Astrocyte of the cerebellum (primary cell): ENCODE measurements at regions not wholly inside any gene's neighbourhood (a gene's known extent, or its start where the extent isn't known, plus 50 kb on each side); places are given as distances from the start of the nearest gene placed in this dataset.

Source experiments
- DNase-seq: peaks from one replicate; pipeline ENCODE4 v3.0.0-alpha.2; 2011; ENCODE audit warnings: low read depth
- H3K4me3 ChIP-seq: 2 replicates; pipeline ENCODE4 v1.5.1; 2011; ENCODE audit warnings: mild to moderate bottlenecking, low read depth, low read length, moderate library complexity
- in situ Hi-C: cut with HindIII; loops from 2 replicates; pipeline ENCODE4 v1.10.0; 2017; ENCODE audit warnings: low sequenced_read_pairs
- TF ChIP-seq, protein P1 (sequence below): IDR thresholded peaks from 2 replicates; pipeline ENCODE4 v1.5.1; 2012; ENCODE audit warnings: low read length, low read depth, moderate library complexity, mild to moderate bottlenecking; ENCODE audit errors: missing control alignments

- in situ Hi-C loops = no loop called here
- no peak for DNase-seq
These were observed 100.1 kb downstream of the SINHCAF start for GRCh38 chr12:31225656-31226535.

GRCh38 chr12:31226639-31227038 lies 99.3 kb downstream of the SINHCAF start:
- in situ Hi-C loops = no loop called here
- TF ChIP-seq, protein P1, sequence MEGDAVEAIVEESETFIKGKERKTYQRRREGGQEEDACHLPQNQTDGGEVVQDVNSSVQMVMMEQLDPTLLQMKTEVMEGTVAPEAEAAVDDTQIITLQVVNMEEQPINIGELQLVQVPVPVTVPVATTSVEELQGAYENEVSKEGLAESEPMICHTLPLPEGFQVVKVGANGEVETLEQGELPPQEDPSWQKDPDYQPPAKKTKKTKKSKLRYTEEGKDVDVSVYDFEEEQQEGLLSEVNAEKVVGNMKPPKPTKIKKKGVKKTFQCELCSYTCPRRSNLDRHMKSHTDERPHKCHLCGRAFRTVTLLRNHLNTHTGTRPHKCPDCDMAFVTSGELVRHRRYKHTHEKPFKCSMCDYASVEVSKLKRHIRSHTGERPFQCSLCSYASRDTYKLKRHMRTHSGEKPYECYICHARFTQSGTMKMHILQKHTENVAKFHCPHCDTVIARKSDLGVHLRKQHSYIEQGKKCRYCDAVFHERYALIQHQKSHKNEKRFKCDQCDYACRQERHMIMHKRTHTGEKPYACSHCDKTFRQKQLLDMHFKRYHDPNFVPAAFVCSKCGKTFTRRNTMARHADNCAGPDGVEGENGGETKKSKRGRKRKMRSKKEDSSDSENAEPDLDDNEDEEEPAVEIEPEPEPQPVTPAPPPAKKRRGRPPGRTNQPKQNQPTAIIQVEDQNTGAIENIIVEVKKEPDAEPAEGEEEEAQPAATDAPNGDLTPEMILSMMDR = no peak
- no peak overlapping the region for H3K4me3 ChIP-seq
- DNase-seq = no peak

More at GRCh38 chr12:31225656-31226535, 100.1 kb downstream of the SINHCAF start:
- TF ChIP-seq, protein P1 = no peak
- H3K4me3 ChIP-seq = no peak overlapping the region

DNA sequence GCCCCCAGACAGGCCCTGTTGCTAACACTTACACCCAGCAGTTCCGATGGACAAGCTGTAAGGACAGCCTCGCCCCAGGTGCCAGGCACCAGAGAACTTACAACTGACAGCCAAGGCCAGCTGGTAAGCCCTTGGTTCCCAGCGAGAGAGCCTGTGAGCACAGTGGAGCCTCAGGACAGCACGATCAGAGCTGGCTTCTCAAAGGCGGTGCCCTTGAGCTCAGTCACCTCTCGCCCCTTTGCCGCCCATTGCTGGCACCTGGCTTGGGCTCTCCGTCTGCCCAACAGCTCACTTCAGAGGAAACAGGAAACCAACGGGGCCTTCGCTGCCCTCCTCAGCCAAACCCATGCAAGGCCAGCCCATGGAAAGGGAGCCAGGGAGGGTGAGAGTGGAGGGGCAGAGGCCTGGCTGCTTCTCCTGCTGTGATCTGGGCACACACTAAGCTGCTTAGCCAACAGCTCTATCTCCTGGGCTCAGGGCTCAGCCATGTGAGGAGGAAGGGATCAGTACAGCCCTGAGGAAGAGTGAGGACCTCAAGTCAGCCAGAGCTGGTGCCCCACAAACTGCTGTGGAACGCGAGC lies 98.5 kb downstream of the SINHCAF start:
- DNase-seq = no peak
- in situ Hi-C loops = no loop called here

DNA sequence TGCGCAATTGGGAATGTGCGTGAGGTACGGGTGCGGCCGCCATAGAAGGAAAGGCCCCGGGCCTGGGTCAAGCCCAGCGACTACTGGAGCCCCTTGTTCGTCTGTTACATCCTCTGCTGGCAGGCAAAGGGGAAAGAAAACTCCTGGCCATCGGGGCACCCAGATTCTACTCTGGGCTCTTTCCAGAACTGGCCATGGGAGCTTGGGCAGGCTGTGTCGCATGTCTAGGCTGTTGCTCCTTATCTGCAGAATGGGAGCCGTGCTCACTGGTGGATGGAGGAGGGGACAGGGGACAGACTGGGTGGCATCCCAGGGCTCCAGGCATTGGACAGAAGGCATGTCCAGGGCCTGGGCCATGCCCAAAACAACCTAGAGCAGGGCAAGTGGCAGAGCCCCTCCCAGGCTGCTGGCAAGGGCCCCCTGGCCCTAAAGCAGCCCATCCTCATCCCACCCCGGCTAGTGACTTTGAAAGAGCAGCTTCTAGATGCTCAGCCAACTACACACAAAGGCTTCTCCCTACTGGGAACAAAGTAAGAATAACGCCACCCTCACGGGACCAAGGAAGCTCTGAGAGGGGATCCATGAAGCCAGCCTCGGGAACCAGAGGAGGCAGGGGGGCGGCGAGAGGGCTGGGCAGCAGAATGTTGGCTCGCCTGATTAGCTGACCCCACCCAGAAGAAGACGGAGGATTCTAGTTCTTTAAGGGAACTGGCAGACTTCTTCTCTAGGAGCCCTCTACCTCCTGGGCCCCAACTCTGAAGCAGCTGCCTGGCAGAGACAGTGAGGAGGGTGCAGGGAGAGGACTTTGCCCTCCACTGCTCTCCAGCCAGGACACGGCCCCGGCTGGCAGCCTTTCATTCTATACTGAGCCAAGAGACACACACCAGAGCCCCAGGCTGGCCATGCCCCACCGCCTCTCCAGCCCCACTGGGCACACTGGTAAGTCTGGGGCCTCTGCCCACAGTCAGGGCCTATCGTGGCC lies 96.8 kb downstream of the SINHCAF start:
- TF ChIP-seq, protein P1 = no peak
- in situ Hi-C loops = no loop called here

More for the DNA sequence above, 98.5 kb downstream of the SINHCAF start:
- H3K4me3 ChIP-seq = no peak overlapping the region
- TF ChIP-seq, protein P1 = no peak

GRCh38 chr12:31230004-31230403 lies 95.9 kb downstream of the SINHCAF start:
- H3K4me3 ChIP-seq = no peak overlapping the region
- in situ Hi-C loops = no loop called here
- DNase-seq = no peak
- TF ChIP-seq, protein P1 = no peak

More for the DNA sequence above, 96.8 kb downstream of the SINHCAF start:
- no peak overlapping the region for H3K4me3 ChIP-seq
- DNase-seq = no peak
